Endodermal cell (in vitro differentiated cells): ENCODE measurements at regions not wholly inside any gene's neighbourhood (a gene's known extent, or its start where the extent isn't known, plus 50 kb on each side); places are given as distances from the start of the nearest gene placed in this dataset.

Experiments used
- DNase-seq: peaks from one replicate; pipeline ENCODE4 v3.0.0-alpha.2; 2017
- H3K27ac ChIP-seq: 2 replicates; pipeline ENCODE4 v1.5.1; 2013; ENCODE audit warnings: mild to moderate bottlenecking, low read depth, low read length, moderate library complexity
- H3K27me3 ChIP-seq: 2 replicates; pipeline ENCODE4 v1.6.1; 2013; ENCODE audit warnings: mild to moderate bottlenecking, low read length, moderate library complexity; ENCODE audit not compliant: insufficient read depth, control insufficient read depth, poor library complexity, severe bottlenecking
- H3K36me3 ChIP-seq: 2 replicates; pipeline ENCODE4 v1.7.0; 2013; ENCODE audit warnings: mild to moderate bottlenecking, low read length, moderate library complexity; ENCODE audit not compliant: control insufficient read depth, insufficient read depth
- H3K4me1 ChIP-seq: one replicate; pipeline ENCODE4 v1.7.0; 2013; ENCODE audit warnings: low read length; ENCODE audit not compliant: control insufficient read depth, insufficient read depth
- H3K4me3 ChIP-seq: 2 replicates; pipeline ENCODE4 v1.5.1; 2013; ENCODE audit warnings: mild to moderate bottlenecking, low read length, moderate library complexity
- H3K9ac ChIP-seq: 2 replicates; pipeline ENCODE4 v1.6.1; 2013; ENCODE audit warnings: mild to moderate bottlenecking, low read length, moderate library complexity; ENCODE audit not compliant: poor library complexity, severe bottlenecking; ENCODE audit errors: extremely low read depth
- H3K9me3 ChIP-seq: 2 replicates; pipeline ENCODE4 v1.6.1; 2013; ENCODE audit warnings: mild to moderate bottlenecking, low read length, moderate library complexity; ENCODE audit not compliant: control insufficient read depth
- H3K27ac Mint-ChIP-seq: 2 replicates; pipeline ENCODE4 v1.8.0; 2020; ENCODE audit warnings: mixed read lengths
- H3K27me3 Mint-ChIP-seq: 2 replicates; pipeline ENCODE4 v1.8.0; 2021; ENCODE audit warnings: mild to moderate bottlenecking, mixed read lengths; ENCODE audit not compliant: insufficient read depth
- H3K36me3 Mint-ChIP-seq: 2 replicates; pipeline ENCODE4 v1.8.0; 2020; ENCODE audit warnings: low read depth, mixed read lengths
- H3K4me1 Mint-ChIP-seq: 2 replicates; pipeline ENCODE4 v1.8.0; 2020; ENCODE audit warnings: mixed read lengths
- H3K4me3 Mint-ChIP-seq: 2 replicates; pipeline ENCODE4 v1.8.0; 2020; ENCODE audit warnings: mild to moderate bottlenecking, moderate library complexity, mixed read lengths
- H3K9me3 Mint-ChIP-seq: 2 replicates; pipeline ENCODE4 v1.8.0; 2020; ENCODE audit warnings: mild to moderate bottlenecking, mixed read lengths
- WGBS, 2 experiments: methylation state at CpG; one replicate each; pipeline versions ENCODE4 v1.1.5 to v1.1.7; 2013; ENCODE audit warnings: missing lambda C conversion rate in 2 of 2, mixed read lengths in 1 of 2; ENCODE audit not compliant: insufficient coverage in 1 of 2, insufficient read length in 1 of 2; 5-methylcytosine and 5-hydroxymethylcytosine counted together
- TF ChIP-seq, protein P1 (sequence below): fragments of 200-600 bp; sonication (generic); conservative IDR thresholded peaks from 2 replicates; pipeline ENCODE4 v1.5.0; 2021; ENCODE audit warnings: antibody characterized with exemption, mild to moderate bottlenecking

DNA sequence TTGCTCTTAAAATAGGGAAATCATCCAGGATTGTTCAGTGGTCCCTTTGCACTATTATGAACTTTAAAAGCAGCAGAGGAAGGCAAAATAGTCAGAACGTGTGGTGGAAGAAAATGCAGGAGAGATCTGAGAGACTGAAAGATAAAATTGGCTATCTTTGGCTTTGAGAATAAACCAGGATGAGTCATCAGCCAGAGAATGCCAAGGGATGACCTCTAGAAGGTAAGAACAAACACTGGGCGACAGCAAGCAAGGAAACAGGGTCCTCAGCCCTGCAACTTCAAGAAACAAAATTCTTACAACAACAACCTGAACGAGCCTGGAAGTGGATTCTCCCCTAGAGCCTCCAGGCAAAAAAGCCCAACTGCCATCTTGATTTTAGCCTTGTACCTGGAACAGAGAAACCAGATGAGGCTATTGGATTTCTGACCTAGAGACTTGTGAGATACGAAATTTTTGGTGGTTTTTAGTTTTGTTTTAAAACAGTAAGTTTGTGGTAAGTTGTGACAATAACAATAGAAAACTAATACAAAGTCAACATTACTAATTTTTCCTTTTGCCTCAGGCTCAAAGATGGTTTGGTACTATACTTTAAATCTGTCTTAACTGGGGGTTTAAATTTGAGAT, 130.2 kb upstream of the CNTNAP2 start:
- DNase-seq: peak; percentile 57
- H3K4me1 Mint-ChIP-seq: peaks cover 10% of the 10 kb centered on the region
- WGBS, 2 experiments: 63 to 73% methylated on average over 2 to 4 of the region's 4 CpGs
- Histone ChIP-seq H3K4me1 (no peaks in the 10 kb centered on the region), H3K36me3 (no peaks in the 10 kb centered on the region), H3K27ac (no peak overlapping the region), H3K27me3 (no peaks in the 10 kb centered on the region), H3K9me3 (no peaks in the 10 kb centered on the region), H3K4me3 (no peak overlapping the region), H3K9ac (no peak overlapping the region)
- H3K27ac Mint-ChIP-seq: peak overlapping the region; percentile 31
- TF ChIP-seq, protein P1, sequence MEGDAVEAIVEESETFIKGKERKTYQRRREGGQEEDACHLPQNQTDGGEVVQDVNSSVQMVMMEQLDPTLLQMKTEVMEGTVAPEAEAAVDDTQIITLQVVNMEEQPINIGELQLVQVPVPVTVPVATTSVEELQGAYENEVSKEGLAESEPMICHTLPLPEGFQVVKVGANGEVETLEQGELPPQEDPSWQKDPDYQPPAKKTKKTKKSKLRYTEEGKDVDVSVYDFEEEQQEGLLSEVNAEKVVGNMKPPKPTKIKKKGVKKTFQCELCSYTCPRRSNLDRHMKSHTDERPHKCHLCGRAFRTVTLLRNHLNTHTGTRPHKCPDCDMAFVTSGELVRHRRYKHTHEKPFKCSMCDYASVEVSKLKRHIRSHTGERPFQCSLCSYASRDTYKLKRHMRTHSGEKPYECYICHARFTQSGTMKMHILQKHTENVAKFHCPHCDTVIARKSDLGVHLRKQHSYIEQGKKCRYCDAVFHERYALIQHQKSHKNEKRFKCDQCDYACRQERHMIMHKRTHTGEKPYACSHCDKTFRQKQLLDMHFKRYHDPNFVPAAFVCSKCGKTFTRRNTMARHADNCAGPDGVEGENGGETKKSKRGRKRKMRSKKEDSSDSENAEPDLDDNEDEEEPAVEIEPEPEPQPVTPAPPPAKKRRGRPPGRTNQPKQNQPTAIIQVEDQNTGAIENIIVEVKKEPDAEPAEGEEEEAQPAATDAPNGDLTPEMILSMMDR: no peak
- no peaks in the 10 kb centered on the region for H3K9me3 Mint-ChIP-seq
- H3K27me3 Mint-ChIP-seq: no peaks in the 10 kb centered on the region
- no peaks in the 10 kb centered on the region for H3K36me3 Mint-ChIP-seq
- H3K4me3 Mint-ChIP-seq: no peak overlapping the region

DNA sequence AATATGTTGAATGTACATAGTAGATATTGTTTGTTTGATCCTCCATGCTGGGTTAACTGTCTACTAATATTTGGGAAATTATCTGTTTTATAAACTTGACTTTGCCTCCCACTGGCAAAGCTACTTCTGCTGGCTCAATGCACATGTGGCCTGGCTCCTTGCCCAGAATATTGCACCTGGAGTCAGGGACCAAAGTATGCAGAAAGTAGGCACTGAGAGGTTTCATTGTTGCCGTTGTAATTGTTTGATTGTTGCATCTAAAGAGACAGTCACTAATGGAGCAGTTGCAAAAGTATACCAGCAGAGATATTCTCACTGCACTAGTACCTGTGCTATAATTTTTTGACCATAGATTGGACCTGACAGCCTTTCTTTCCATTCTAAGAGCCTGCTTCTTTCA, 137.8 kb upstream of the CNTNAP2 start:
- no peaks in the 10 kb centered on the region for H3K4me1 ChIP-seq
- Mint-ChIP-seq H3K9me3 (no peaks in the 10 kb centered on the region), H3K4me3 (no peak overlapping the region), H3K4me1 (no peaks in the 10 kb centered on the region), H3K27ac (no peak overlapping the region), H3K27me3 (no peaks in the 10 kb centered on the region), H3K36me3 (no peaks in the 10 kb centered on the region)
- DNase-seq: no peak
- H3K9me3 ChIP-seq: no peaks in the 10 kb centered on the region
- H3K27me3 ChIP-seq: no peaks in the 10 kb centered on the region
- no peak overlapping the region for H3K9ac ChIP-seq
- no peaks in the 10 kb centered on the region for H3K36me3 ChIP-seq
- 90% methylated on average over 1 of the region's 1 CpG; no CpG with 5 or more reads in 1 of the 2 experiments for WGBS, 2 experiments
- H3K4me3 ChIP-seq: no peak overlapping the region
- TF ChIP-seq, protein P1: no peak
- H3K27ac ChIP-seq: no peak overlapping the region

DNA sequence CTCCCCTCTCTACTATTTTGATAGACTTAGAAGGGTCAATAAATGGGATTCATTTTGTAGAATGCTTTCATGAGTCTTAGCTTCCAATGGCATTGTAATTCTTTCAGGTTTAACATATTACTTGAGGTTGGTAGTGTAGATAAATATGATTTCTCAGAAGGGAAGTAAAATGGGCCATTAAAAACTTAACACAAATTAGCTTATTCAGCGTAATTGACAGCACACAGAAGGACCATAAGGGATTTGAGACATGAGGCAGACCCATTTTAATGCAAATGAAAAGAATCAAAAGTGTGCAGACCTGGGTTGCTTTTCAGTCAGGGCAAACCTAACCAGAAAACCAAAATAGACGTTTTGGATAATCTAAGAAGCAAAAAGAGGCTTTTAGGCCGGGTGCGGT, 156.6 kb upstream of the CNTNAP2 start:
- DNase-seq: no peak
- Mint-ChIP-seq H3K9me3 (no peaks in the 10 kb centered on the region), H3K27me3 (no peaks in the 10 kb centered on the region), H3K4me3 (no peak overlapping the region), H3K36me3 (no peaks in the 10 kb centered on the region), H3K4me1 (no peaks in the 10 kb centered on the region), H3K27ac (no peak overlapping the region)
- Histone ChIP-seq H3K9me3 (no peaks in the 10 kb centered on the region), H3K36me3 (no peaks in the 10 kb centered on the region), H3K4me3 (no peak overlapping the region), H3K9ac (no peak overlapping the region), H3K27me3 (no peaks in the 10 kb centered on the region), H3K4me1 (no peaks in the 10 kb centered on the region), H3K27ac (no peak overlapping the region)
- TF ChIP-seq, protein P1: no peak
- WGBS, 2 experiments: 87 to 91% methylated on average over 4 of the region's 4 CpGs
